WI38 (cell line): ENCODE measurements at regions not wholly inside any gene's neighbourhood (a gene's known extent, or its start where the extent isn't known, plus 50 kb on each side); places are given as distances from the start of the nearest gene placed in this dataset.

Experiments
- H3K4me3 ChIP-seq: 2 replicates; pipeline ENCODE4 v1.5.1; 2011; ENCODE audit warnings: low read depth, mild to moderate bottlenecking, control low read depth, low read length
- TF ChIP-seq, protein P1 (sequence below): IDR thresholded peaks from 2 replicates; pipeline ENCODE4 v1.5.1; 2012; ENCODE audit warnings: low read depth, mild to moderate bottlenecking, control low read depth, low read length

DNA sequence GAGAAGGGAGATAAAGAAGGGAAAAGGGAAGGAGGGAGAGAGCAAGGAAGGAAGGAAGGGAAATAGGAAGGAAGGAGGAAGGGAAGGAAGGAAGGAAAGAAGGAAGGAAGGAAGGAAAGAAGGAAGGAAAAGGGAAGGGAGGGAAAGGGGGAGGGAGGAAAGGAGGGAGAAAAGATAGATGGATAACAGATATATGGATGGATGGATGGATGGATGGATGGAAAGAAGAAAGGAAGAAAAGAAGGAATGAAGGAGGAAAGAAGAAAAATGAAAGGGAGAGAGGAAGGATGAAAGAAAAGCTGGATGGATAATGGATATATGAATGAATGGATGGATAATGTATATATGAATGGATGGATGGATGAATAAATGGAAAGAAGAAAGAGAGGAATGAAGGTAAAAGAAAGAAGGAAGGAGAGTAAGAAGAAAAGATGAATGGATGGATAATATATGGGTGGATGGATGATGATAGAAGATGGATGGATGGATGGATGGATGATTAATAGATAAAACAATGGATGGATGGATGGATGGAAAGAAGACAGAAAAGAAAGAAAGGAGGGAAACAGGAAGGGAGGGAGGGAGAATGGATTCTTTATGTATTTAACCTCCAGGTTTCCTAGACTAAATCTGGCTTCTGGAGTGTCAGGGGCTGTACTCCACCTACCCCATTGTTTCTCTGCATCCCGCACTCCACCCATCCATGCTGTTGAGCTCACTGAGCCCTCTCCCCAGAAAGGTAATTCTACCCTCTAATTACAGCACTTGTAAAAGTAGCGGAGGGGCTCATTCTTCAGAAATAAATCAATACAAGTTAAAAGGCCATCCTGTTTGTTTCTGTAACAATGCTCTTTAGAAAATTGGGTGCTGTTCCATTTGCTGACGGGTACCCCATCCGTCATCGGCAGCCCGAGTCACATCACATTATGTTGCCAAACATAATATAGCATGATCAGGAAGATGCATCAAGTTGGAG, 506.1 kb downstream of the MIAT start:
- TF ChIP-seq, protein P1, sequence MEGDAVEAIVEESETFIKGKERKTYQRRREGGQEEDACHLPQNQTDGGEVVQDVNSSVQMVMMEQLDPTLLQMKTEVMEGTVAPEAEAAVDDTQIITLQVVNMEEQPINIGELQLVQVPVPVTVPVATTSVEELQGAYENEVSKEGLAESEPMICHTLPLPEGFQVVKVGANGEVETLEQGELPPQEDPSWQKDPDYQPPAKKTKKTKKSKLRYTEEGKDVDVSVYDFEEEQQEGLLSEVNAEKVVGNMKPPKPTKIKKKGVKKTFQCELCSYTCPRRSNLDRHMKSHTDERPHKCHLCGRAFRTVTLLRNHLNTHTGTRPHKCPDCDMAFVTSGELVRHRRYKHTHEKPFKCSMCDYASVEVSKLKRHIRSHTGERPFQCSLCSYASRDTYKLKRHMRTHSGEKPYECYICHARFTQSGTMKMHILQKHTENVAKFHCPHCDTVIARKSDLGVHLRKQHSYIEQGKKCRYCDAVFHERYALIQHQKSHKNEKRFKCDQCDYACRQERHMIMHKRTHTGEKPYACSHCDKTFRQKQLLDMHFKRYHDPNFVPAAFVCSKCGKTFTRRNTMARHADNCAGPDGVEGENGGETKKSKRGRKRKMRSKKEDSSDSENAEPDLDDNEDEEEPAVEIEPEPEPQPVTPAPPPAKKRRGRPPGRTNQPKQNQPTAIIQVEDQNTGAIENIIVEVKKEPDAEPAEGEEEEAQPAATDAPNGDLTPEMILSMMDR: no peak
- H3K4me3 ChIP-seq: no peak overlapping the region

DNA sequence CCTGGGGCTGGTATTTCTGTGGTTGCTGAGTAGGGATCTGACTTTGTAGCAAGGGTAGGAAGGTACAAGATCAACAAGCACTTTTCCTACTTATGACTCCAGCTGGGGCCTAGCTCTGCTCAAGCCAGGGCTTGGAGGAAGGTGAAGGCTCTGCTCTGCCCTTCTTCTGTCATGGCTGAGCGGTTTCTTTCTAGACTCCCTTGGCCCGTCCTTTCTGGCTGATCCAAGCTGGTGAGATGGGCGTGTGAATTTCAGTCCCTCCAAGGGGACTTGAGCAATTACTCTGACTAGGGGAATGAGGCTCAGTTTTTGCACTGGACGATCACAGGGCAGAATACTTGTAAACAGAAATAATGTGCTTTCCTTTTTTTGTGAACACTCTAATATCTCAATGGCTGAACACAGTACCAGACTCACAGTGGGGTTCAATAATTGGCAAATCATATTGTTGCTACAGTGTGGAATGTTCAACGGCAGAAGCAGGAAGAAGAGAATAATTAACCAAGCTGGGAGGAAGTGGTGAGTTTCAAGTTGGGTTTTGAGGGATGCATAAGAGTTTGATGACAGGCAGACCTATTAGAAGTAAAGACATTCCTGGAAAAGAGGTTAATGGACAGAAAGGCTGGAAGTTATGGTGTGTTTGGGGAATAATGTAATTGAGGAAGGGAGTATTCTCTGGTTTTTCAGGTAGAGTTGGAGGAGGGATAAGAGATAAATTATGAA, 507.6 kb downstream of the MIAT start:
- H3K4me3 ChIP-seq: no peak overlapping the region
- TF ChIP-seq, protein P1: no peak

DNA sequence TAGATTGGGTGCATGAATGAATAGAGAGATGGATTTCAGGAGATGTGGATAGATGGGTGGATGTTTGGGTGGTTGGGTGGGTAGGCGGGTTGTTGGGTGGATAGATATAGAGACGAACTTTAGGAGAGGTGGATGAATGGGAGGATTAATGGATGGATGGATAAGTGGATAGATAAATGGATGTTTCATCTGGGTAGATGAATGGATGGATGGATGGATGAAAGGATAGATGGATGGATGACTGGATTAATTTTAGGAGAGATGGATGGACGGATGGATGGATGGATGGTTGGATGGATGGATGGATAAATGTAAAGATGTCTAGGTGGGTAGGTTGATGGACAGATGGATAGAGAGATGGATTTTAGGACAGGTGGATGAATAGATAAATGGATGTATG, 511.3 kb downstream of the MIAT start:
- TF ChIP-seq, protein P1: no peak
- H3K4me3 ChIP-seq: no peak overlapping the region

DNA sequence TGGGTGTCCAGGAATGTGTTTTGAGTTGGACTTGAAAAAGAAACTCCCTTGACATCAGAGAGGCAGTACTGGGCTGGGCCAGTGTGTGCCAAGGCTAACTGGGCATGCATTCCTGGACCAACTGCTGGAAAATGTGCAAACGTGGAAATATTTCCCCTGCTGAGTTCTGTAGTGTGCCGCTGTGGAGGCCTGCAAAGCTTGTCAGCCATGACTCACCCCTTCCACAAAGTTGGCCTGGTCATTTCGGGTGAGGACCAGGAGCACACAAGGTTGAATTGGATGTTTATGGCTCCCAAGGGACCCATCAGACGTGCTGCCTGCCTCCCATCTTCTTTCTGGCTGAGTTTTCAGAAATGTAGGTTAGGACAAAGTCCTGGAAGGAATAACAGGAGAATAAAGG, 513.1 kb downstream of the MIAT start:
- TF ChIP-seq, protein P1: no peak
- no peak overlapping the region for H3K4me3 ChIP-seq

DNA sequence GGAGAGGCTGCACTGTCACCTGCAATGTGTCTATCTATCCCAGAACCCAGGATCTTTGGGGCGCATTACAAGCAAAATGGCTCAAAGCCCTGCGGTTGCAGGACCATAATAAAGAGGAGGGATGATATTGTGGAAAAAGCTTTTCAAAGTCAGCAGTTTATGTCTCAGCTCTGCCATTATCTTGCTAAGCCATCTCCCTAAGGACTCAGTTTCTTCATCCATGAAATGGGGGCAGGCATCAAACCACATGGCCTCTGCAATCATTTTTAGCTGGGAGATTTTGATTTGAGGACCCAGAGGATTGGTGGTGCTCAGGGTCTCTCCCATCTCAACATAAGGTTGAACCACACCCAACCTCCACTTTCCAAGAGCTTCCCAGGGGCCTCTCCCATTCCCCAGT, 513.8 kb downstream of the MIAT start:
- TF ChIP-seq, protein P1: no peak
- H3K4me3 ChIP-seq: no peak overlapping the region

DNA sequence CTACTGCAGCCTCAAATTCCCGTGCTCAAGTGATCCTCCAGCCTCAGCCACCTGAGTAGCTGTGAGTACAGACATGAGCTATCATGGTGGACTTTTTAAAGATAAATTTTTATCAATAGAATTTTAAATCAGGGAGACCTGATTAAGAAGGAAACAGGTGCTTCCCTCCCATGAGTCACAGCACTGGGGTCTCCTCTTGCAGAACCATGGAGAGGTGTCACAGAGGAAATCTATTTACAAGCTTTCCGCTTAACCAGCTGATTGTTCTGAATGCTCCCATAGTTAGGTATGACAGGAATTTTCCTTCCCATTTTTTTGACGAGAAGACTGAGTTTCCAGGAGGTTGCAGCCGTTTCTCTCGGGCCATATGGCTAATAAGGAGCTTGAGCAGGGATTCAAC, 516.1 kb downstream of the MIAT start:
- H3K4me3 ChIP-seq: no peak overlapping the region
- TF ChIP-seq, protein P1: no peak
